ENCODE measurements at regions not wholly inside any gene's neighbourhood (a gene's known extent, or its start where the extent isn't known, plus 50 kb on each side); places are given as distances from the start of the nearest gene placed in this dataset.
A peak's percentile ranks its signal among the peaks of the same experiment; 100 is the strongest.

- H3K9me3 Mint-ChIP-seq (ENCODE audit: unreplicated experiment): no peaks in the 10 kb centered on the region
- intact Hi-C loops (cut with micrococcal nuclease): no loop called here
- TF ChIP-seq CTCF (IDR thresholded peaks at IDR 0.05; ENCODE audit: unreplicated experiment): no peak
- no peaks in the 10 kb centered on the region for H3K27me3 Mint-ChIP-seq (ENCODE audit: insufficient read depth, unreplicated experiment)
- no peaks in the 10 kb centered on the region for H3K36me3 Mint-ChIP-seq (ENCODE audit: insufficient read depth, unreplicated experiment)
- H3K4me3 Mint-ChIP-seq (ENCODE audit: unreplicated experiment): no peak overlapping the region
- POLR2A ChIA-PET: interaction anchor here (0.7 to 0.9 kb wide), 2 partner anchors 11 to 153 kb away, joined by 3 to 4 read pairs; no protein-coding TSS in a partner anchor
- BruUV-seq (replicated peaks): no TSS peak
- CTCF ChIA-PET: interaction anchor here (1.3 kb wide), 1 partner anchor 196 kb away, joined by 3 read pairs; no protein-coding TSS in a partner anchor
- H3K27ac Mint-ChIP-seq (ENCODE audit: low read depth, unreplicated experiment): no peak overlapping the region
- DNase-seq (ENCODE audit: unreplicated experiment): no peak
- peaks cover 20% of the 10 kb centered on the region for H3K4me1 Mint-ChIP-seq (ENCODE audit: insufficient read depth, unreplicated experiment)
These were observed 155.0 kb upstream of the RUNX1 start for GRCh38 chr21:35204125-35204524.

- DNase-seq (ENCODE audit: unreplicated experiment): peak; percentile 54
- no peak overlapping the region for H3K4me3 Mint-ChIP-seq (ENCODE audit: unreplicated experiment)
- BruUV-seq (replicated peaks): no TSS peak
- ChIA-PET CTCF (interaction anchor here (1.3 kb wide), 1 partner anchor 197 kb away, joined by 3 read pairs; no protein-coding TSS in a partner anchor), POLR2A (interaction anchor here (0.9 kb wide), 1 partner anchor 11 kb away, joined by 3 read pairs; no protein-coding TSS in a partner anchor)
- H3K36me3 Mint-ChIP-seq (ENCODE audit: insufficient read depth, unreplicated experiment): no peaks in the 10 kb centered on the region
- no peaks in the 10 kb centered on the region for H3K9me3 Mint-ChIP-seq (ENCODE audit: unreplicated experiment)
- intact Hi-C loops (cut with micrococcal nuclease): no loop called here
- TF ChIP-seq CTCF (IDR thresholded peaks at IDR 0.05; ENCODE audit: unreplicated experiment): no peak
- H3K27me3 Mint-ChIP-seq (ENCODE audit: insufficient read depth, unreplicated experiment): no peaks in the 10 kb centered on the region
- no peak overlapping the region for H3K27ac Mint-ChIP-seq (ENCODE audit: low read depth, unreplicated experiment)
- peaks cover 28% of the 10 kb centered on the region for H3K4me1 Mint-ChIP-seq (ENCODE audit: insufficient read depth, unreplicated experiment)
These were observed 154.2 kb upstream of the RUNX1 start for GRCh38 chr21:35203093-35203977.

- CTCF ChIA-PET: interaction anchor here (1.6 kb wide), 1 partner anchor 152 kb away, joined by 4 read pairs; no protein-coding TSS in a partner anchor
- DNase-seq (ENCODE audit: unreplicated experiment): no peak
- intact Hi-C loops (cut with micrococcal nuclease): no loop called here
These were observed 153.3 kb upstream of the RUNX1 start for GRCh38 chr21:35202431-35202830.

More at GRCh38 chr21:35202431-35202830, 153.3 kb upstream of the RUNX1 start:
- POLR2A ChIA-PET: interaction anchor here (0.7 to 1.1 kb wide), 4 partner anchors 11 to 330 kb away, joined by 3 to 6 read pairs (median 4); no protein-coding TSS in a partner anchor
- Mint-ChIP-seq H3K27me3 (ENCODE audit: insufficient read depth, unreplicated experiment) (no peaks in the 10 kb centered on the region), H3K4me3 (ENCODE audit: unreplicated experiment) (no peak overlapping the region), H3K36me3 (ENCODE audit: insufficient read depth, unreplicated experiment) (no peaks in the 10 kb centered on the region), H3K4me1 (ENCODE audit: insufficient read depth, unreplicated experiment) (peaks cover 37% of the 10 kb centered on the region), H3K27ac (ENCODE audit: low read depth, unreplicated experiment) (peak overlapping the region; percentile 54), H3K9me3 (ENCODE audit: unreplicated experiment) (no peaks in the 10 kb centered on the region)
- no peak for TF ChIP-seq CTCF (IDR thresholded peaks at IDR 0.05; ENCODE audit: unreplicated experiment)
- BruUV-seq (replicated peaks): no TSS peak

Measured in MCF 10A (cell line).